GM12875 (cell line): ENCODE measurements at regions not wholly inside any gene's neighbourhood (a gene's known extent, or its start where the extent isn't known, plus 50 kb on each side); places are given as distances from the start of the nearest gene placed in this dataset.

Source experiments
- H3K4me3 ChIP-seq: one replicate; pipeline ENCODE4 v1.5.1; 2011; ENCODE audit warnings: low read depth, low read length, control low read depth
- CTCF ChIP-seq: IDR thresholded peaks from 2 replicates; pipeline ENCODE4 v1.5.1; 2011; ENCODE audit warnings: low read depth, mild to moderate bottlenecking, control low read depth, inconsistent platforms, low read length, moderate library complexity, borderline replicate concordance; ENCODE audit not compliant: insufficient read depth

GRCh38 chr3:194967151-194968117, 281.8 kb downstream of the FAM43A start:
- no peak overlapping the region for H3K4me3 ChIP-seq
- no peak for TF ChIP-seq CTCF

- no peak for TF ChIP-seq CTCF
- no peak overlapping the region for H3K4me3 ChIP-seq
Observed at GRCh38 chr3:194970066-194970465, 284.4 kb downstream of the FAM43A start.

- H3K4me3 ChIP-seq, result no peak overlapping the region
- no peak for TF ChIP-seq CTCF
Observed at GRCh38 chr3:194971009-194971408, 285.3 kb downstream of the FAM43A start.

GRCh38 chr3:194971965-194972364, 286.3 kb downstream of the FAM43A start:
- H3K4me3 ChIP-seq, result no peak overlapping the region
- no peak for TF ChIP-seq CTCF

GRCh38 chr3:194972641-194973040, 287.0 kb downstream of the FAM43A start:
- TF ChIP-seq CTCF, result no peak
- H3K4me3 ChIP-seq, result no peak overlapping the region

- no peak overlapping the region for H3K4me3 ChIP-seq
- no peak for TF ChIP-seq CTCF
Observed at GRCh38 chr3:194973366-194974000, 287.8 kb downstream of the FAM43A start.
